Activated CD8-positive, alpha-beta memory T cell treated with anti-CD3 and anti-CD28 coated beads, Interleukin-2, amount 50 U/mL, for 4 hours (primary cell): ENCODE measurements at regions not wholly inside any gene's neighbourhood (a gene's known extent, or its start where the extent isn't known, plus 50 kb on each side); places are given as distances from the start of the nearest gene placed in this dataset.

Experiments used
- DNase-seq: peaks from one replicate; pipeline ENCODE4 v3.0.0-alpha.2; 2020

DNA sequence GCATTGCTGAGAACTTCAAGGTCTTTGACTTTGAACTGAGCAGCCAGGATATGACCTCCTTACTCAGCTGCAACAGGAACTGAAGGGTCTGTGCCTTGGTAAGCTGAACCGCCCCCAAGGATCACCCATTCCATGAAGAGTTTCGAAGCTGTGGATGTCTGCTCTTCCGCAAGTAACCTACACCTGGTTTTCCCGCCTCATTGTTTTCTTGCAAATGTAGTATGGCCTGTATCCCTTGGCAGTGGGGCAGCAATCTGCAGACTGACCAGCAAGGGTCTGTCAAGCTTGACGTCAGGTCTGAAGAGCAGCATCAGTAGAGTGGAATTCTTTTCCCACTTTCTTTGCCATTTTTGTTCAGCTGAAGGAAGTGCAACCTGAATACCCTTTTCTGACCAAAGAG, 62.6 kb upstream of the RAB12 start:
- no peak for DNase-seq

DNA sequence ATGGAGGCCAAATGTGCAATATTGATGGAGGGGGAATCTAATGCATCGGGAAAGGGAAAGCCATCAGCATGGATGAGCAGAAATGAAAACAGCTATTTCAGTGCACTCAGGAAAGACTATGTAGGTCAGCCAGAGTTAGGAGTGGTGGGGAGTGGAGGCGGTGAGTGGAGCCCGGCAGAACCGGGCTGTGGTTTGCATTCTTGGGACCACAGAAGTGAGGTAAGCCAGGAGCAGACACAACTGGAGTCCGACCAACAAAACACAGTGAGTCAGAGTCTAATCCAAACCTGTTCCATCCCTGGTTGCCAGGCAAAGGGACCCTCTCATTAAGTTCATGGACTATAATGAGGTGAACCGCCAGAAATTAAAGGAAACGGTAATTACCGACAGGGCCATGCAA, 61.1 kb upstream of the RAB12 start:
- no peak for DNase-seq

GRCh38 chr18:8549254-8549757, 59.9 kb upstream of the RAB12 start:
- no peak for DNase-seq

- DNase-seq, result no peak
These were observed 57.1 kb upstream of the RAB12 start for GRCh38 chr18:8552151-8552550.

DNA sequence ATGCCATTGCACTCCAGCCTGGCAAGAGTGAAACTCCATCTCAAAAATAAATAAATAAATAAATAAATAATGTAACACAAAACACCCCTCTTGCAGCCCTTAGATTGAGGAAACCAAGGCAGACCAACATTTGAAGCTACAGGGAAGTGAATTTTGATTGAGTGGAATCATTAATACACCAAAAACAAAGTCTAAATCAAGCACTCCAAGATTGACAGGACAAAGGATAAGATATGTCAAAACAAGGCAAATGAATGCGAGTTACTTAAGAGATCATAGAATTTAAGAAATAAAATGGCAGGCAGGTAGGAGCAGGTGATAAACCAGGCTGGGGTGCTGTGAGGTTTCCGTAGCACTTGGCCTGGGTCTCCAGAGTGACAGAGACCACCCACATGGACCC, 54.9 kb upstream of the RAB12 start:
- no peak for DNase-seq

DNA sequence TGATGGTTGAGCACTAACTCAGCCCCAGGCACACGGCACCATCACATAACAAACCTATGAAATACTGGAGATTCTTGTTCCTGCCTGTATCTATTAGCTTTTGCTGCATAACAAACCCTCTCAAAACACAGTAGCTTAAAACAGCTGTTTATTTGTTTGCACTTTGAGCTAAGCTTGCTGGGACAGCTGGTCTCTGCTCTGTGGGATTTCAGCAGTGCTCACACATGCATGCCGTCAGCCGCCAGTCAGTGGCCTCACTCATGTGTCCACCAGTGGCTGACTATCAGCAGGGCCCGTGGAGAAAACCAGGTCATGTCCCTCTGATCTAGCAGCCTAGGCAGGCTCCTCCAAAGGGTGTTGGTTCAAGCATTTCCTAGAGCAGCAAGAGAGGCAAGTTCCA, 52.8 kb upstream of the RAB12 start:
- DNase-seq, result no peak
